ENCODE measurements at regions not wholly inside any gene's neighbourhood (a gene's known extent, or its start where the extent isn't known, plus 50 kb on each side); places are given as distances from the start of the nearest gene placed in this dataset.

DNA sequence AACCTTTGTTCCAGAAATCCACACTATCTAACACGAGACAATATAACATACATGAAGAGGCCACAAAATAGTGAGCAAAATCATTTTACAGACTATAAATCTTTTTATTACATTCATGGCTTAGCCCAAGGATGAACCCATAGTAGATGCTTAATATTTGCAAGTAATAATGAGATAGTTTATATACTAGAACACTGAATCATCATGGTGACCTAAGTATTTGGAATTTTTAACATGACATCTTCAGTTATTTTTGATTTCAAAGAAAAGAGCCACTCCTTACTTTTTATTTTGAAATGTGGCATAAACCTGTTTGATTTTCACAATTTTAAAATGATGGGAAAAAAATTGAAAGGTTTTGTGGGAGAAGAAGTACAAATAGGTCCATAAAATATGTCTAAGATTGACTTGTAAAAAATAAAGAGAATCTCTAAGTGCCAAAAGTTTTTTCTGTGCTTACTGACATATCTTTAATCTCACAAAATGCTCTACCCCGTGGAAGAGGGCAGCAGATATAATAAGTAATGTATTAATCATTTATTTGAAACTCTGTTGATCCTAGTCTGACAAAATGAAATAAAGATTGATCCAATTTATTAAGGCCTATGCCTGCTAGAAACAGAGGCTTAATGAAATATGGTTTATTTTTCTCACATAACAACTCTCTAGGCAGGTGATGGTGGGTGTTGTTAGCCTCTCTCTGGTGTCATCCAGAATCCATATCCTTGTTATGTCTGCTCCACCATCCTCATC is 224.5 kb upstream of the CENPE start:
- intact Hi-C loops (cut with micrococcal nuclease) (no loop called here), in situ Hi-C loops (cut with MboI) (no loop called here)
- TF ChIP-seq NCOA2 (IDR thresholded peaks at IDR 0.05; ENCODE audit: partially characterized antibody in 2 of 2) (no peak), POLR2AphosphoS5 (IDR thresholded peaks at IDR 0.05; ENCODE audit: control insufficient read depth, insufficient read depth, low read depth, low read length) (no peak), HIVEP1 (CRISPR knock-in tag; IDR thresholded peaks at IDR 0.05) (no peak), SMARCA5 (IDR thresholded peaks at IDR 0.05) (no peak), ZNF766 (CRISPR knock-in tag; conservative IDR thresholded peaks at IDR 0.05) (no peak), GATAD2A (IDR thresholded peaks at IDR 0.05) (no peak)
- TF ChIP-seq, protein P1, sequence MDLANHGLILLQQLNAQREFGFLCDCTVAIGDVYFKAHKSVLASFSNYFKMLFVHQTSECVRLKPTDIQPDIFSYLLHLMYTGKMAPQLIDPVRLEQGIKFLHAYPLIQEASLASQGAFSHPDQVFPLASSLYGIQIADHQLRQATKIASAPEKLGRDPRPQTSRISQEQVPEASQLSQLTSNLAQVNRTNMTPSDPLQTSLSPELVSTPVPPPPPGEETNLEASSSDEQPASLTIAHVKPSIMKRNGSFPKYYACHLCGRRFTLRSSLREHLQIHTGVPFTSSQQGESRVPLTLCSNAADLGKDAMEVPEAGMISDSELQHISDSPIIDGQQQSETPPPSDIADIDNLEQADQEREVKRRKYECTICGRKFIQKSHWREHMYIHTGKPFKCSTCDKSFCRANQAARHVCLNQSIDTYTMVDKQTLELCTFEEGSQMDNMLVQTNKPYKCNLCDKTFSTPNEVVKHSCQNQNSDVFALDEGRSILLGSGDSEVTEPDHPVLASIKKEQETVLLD (IDR thresholded peaks at IDR 0.05): no peak
- TF ChIP-seq, protein P2, sequence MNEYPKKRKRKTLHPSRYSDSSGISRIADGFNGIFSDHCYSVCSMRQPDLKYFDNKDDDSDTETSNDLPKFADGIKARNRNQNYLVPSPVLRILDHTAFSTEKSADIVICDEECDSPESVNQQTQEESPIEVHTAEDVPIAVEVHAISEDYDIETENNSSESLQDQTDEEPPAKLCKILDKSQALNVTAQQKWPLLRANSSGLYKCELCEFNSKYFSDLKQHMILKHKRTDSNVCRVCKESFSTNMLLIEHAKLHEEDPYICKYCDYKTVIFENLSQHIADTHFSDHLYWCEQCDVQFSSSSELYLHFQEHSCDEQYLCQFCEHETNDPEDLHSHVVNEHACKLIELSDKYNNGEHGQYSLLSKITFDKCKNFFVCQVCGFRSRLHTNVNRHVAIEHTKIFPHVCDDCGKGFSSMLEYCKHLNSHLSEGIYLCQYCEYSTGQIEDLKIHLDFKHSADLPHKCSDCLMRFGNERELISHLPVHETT (CRISPR knock-in tag; conservative IDR thresholded peaks at IDR 0.05 in 1 of 2, IDR thresholded peaks at IDR 0.05 in 1 of 2): no peak
- DNase-seq (ENCODE audit: extremely low read depth in 1 of 4, low spot score in 3 of 4) (no peak), ATAC-seq (no peak), FAIRE-seq (no peak)
- H4K20me1 ChIP-seq (replicated peaks; ENCODE audit: control insufficient read depth, insufficient read depth, low read length): no peaks in the 10 kb centered on the region
- no peaks in the 10 kb centered on the region for H3K27me3 ChIP-seq (ENCODE audit: control insufficient read depth in 2 of 2, insufficient read depth in 2 of 2, low read length in 2 of 2)
- POLR2A ChIA-PET: no interaction called here
- no peak overlapping the region for H3K9ac ChIP-seq (ENCODE audit: insufficient read depth in 1 of 2, low read depth in 2 of 2, low read length in 2 of 2)
- no peak overlapping the region for H2AFZ ChIP-seq (ENCODE audit: low read depth, low read length)
- CTCF ChIA-PET (ENCODE audit: low intra/inter-chr PET ratio): no interaction called here
- no peak overlapping the region for H3K27ac ChIP-seq (ENCODE audit: extremely low read depth, low read depth, low read length)
- no peaks in the 10 kb centered on the region for H3K9me3 ChIP-seq (replicated peaks; ENCODE audit: control insufficient read depth, insufficient read depth, low read depth, low read length)
- H3K79me2 ChIP-seq (ENCODE audit: control insufficient read depth, insufficient read depth, low read length): no peaks in the 10 kb centered on the region
- no peaks in the 10 kb centered on the region for H3K36me3 ChIP-seq (ENCODE audit: control insufficient read depth, insufficient read depth, low read length)
- no peak overlapping the region for H3K4me2 ChIP-seq (ENCODE audit: insufficient read depth, low read length)
- BruUV-seq (replicated peaks): no TSS peak
- no peaks in the 10 kb centered on the region for H3K4me1 ChIP-seq (replicated peaks in 1 of 2; ENCODE audit: control insufficient read depth in 2 of 2, insufficient read depth in 2 of 2, low read length in 2 of 2)
- H3K4me3 ChIP-seq: no peak overlapping the region
- 0% methylated on average over 2 of the region's 2 CpGs for WGBS (ENCODE audit: insufficient coverage, low coverage, missing lambda C conversion rate)
- H3K9me1 ChIP-seq (ENCODE audit: control insufficient read depth, insufficient read depth, low read length): no peaks in the 10 kb centered on the region

All from K562 (cell line).